GM20000 (cell line): ENCODE measurements at regions not wholly inside any gene's neighbourhood (a gene's known extent, or its start where the extent isn't known, plus 50 kb on each side); places are given as distances from the start of the nearest gene placed in this dataset.

Experiments used
- DNase-seq: peaks from one replicate; pipeline ENCODE4 v3.0.0; 2012; ENCODE audit warnings: low spot score
- CTCF ChIP-seq: IDR thresholded peaks from 2 replicates; pipeline ENCODE4 v1.5.1; 2012; ENCODE audit warnings: mild to moderate bottlenecking, control low read depth; ENCODE audit errors: extremely low read depth, missing control alignments

GRCh38 chr6:44667668-44668390 lies 280.3 kb downstream of the CDC5L start:
- no peak for DNase-seq
- TF ChIP-seq CTCF: peak; percentile 50

GRCh38 chr6:44668391-44668930 lies 281.0 kb downstream of the CDC5L start:
- TF ChIP-seq CTCF: no peak
- DNase-seq: no peak

GRCh38 chr6:44668976-44669934 lies 281.7 kb downstream of the CDC5L start:
- DNase-seq: no peak
- no peak for TF ChIP-seq CTCF

GRCh38 chr6:44670146-44670545 lies 282.6 kb downstream of the CDC5L start:
- no peak for TF ChIP-seq CTCF
- no peak for DNase-seq

GRCh38 chr6:44671333-44671732 lies 283.8 kb downstream of the CDC5L start:
- DNase-seq: no peak
- no peak for TF ChIP-seq CTCF

- TF ChIP-seq CTCF: no peak
- no peak for DNase-seq
These were observed 284.6 kb downstream of the CDC5L start for GRCh38 chr6:44672086-44672485.

GRCh38 chr6:44672841-44673240 lies 285.3 kb downstream of the CDC5L start:
- no peak for DNase-seq
- no peak for TF ChIP-seq CTCF
